ENCODE measurements at regions not wholly inside any gene's neighbourhood (a gene's known extent, or its start where the extent isn't known, plus 50 kb on each side); places are given as distances from the start of the nearest gene placed in this dataset.
"Not testable (repeated sequence)": the region's sequence is repeated elsewhere in the genome, so short reads cannot be mapped to it uniquely, and the experiment has no call there.

DNA sequence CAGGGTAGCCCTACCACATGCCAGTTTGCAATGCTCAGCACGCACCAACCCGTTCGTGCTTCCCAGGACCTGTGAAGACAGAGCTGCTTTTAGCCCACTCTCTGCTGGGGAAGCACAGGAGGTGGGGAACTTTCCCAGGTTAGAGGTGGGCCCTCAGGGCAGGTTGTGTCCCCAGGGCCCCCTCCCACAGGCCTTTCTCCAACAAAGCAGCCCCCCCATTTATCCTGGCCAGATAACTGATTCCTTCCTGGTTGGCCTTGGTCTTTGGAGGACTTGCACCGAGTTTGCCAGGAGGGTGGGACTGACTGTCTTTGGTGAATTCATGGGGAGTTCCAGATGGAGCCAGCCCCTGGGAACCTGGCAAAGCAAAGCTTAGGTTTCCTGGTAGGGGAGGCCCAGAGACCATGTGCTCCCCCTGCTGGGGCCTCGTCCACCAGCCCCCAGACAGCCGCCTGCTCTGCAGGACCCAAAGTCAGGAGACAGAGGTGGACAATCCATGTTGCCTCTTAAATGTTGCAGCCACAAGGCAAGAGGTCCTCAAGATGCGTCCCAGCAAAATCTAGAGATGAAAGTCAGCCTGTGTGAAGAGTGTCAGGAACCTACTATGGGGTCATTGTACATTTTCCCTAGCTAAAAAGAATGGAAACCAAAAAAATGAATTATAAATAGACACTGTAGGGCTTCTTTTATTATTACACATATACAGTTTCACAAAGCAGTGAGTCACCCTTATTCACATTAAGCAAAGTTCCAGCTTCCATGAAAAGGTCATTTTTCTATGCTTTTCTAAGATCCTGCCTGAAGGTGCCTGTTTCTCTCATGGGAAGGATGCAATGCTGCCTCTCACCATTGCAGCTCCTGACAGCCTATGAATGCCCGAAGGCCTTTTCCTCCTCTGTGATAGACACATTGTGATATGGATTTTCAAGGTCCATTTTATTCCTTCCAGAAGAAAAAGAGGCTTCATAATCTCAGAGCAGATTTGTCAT is 497.8 kb downstream of the PREX1 start:
- H3K27me3 ChIP-seq: peaks cover 0 to 5% (median 0%) of the 10 kb centered on the region in 4 donors
- no peaks in the 10 kb centered on the region for H3K9me3 ChIP-seq
- TF ChIP-seq, protein P1, sequence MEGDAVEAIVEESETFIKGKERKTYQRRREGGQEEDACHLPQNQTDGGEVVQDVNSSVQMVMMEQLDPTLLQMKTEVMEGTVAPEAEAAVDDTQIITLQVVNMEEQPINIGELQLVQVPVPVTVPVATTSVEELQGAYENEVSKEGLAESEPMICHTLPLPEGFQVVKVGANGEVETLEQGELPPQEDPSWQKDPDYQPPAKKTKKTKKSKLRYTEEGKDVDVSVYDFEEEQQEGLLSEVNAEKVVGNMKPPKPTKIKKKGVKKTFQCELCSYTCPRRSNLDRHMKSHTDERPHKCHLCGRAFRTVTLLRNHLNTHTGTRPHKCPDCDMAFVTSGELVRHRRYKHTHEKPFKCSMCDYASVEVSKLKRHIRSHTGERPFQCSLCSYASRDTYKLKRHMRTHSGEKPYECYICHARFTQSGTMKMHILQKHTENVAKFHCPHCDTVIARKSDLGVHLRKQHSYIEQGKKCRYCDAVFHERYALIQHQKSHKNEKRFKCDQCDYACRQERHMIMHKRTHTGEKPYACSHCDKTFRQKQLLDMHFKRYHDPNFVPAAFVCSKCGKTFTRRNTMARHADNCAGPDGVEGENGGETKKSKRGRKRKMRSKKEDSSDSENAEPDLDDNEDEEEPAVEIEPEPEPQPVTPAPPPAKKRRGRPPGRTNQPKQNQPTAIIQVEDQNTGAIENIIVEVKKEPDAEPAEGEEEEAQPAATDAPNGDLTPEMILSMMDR (IDR thresholded peaks at IDR 0.05): peak in 1 of 6 experiments; percentile 17
- no peak for TF ChIP-seq POLR2A (IDR thresholded peaks at IDR 0.05)
- no peak overlapping the region for H3K27ac ChIP-seq
- WGBS, 2 donors: 51 to 65% methylated on average over 5 of the region's 8 CpGs
- intact Hi-C loops (cut with DNase I): no loop called here
- H3K4me1 ChIP-seq: peaks cover 3 to 22% (median 3%) of the 10 kb centered on the region in 3 donors
- H3K4me3 ChIP-seq: no peak overlapping the region
- no peaks in the 10 kb centered on the region for H3K36me3 ChIP-seq
- no peak for DNase-seq

DNA sequence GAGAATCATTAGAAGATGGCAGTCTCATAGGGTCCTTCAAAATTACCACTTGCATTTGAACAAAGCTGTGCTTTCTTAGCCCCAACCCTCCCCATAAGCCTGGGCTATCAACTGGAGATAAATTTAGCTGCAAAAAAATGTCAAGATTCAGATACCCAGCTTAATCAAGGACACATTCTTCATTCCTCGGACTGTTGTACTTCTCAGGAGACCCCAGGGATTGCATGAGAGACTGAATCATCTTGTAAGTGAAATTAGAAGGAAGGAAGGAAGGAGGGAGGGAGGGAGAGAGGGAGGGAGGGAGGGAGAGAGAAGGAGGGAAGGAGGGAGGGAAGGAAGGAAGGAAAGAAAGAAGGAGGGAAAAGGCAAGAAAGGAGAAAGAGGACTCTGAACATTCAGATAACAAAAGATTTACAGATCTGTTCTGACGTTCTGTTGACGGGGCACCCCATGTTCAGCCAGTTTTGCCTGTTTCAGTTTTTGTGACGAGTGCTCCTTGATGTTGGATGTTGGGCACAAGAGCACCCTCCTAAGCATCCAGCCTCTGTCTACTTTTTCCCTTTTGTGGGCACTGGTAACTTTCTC is 498.7 kb downstream of the PREX1 start:
- DNase-seq: no peak
- H3K4me3 ChIP-seq: no peak overlapping the region
- H3K9me3 ChIP-seq: no peaks in the 10 kb centered on the region
- H3K4me1 ChIP-seq: peaks cover 3 to 22% (median 3%) of the 10 kb centered on the region in 3 donors
- H3K27ac ChIP-seq: no peak overlapping the region
- 28 to 46% methylated on average over 4 of the region's 4 CpGs for WGBS, 2 donors
- H3K27me3 ChIP-seq: peaks cover 0 to 5% (median 0%) of the 10 kb centered on the region in 4 donors
- no peak for TF ChIP-seq POLR2A (IDR thresholded peaks at IDR 0.05)
- TF ChIP-seq, protein P1 (IDR thresholded peaks at IDR 0.05): no peak
- intact Hi-C loops (cut with DNase I): no loop called here
- H3K36me3 ChIP-seq: no peaks in the 10 kb centered on the region

DNA sequence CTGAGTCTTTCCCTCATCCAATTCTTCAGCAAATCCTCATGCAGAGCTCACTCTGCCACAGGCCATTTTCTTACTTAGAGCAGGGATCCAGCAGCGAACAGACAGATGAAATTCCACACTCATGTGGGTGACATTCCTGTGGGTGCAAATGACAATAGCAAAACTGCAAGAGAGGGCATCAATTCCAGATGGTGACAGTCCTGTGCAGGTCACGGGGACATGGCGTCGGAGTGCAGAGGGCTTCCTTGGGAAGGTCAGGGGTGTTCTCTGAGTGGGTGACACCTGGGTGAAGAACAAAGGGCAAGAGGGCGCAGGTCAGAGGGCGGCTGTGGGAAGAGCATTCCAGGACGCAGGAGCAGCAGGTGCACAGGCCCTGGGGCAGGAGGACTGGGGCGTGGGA is 500.0 kb downstream of the PREX1 start:
- WGBS, 2 donors: 91 to 92% methylated on average over 7 of the region's 8 CpGs
- H3K27me3 ChIP-seq; H3K36me3 ChIP-seq; DNase-seq; H3K4me3 ChIP-seq; H3K9me3 ChIP-seq; H3K27ac ChIP-seq; intact Hi-C loops (cut with DNase I): not testable (repeated sequence)
- peaks cover 3 to 22% (median 3%) of the 10 kb centered on the region in 3 donors for H3K4me1 ChIP-seq

DNA sequence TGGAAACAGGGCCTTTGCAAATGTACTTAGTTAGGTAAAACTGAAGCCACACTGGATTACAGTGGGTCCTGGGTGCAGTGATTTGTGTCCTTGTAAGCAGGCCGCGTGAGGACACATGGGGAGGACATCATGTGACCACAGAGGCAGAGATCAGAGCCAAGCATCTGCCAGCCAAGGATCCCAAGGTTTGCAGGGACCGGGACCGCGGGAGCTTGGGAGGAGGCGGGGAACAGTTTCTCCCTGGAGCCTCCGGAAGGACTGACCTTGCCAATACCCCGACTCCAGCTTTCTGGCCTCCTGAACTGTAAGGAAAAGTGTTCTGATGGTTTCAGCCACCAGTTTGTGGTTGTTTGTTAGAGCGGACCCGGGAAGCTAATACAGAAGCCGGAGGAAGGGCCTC is 500.9 kb downstream of the PREX1 start:
- Histone ChIP-seq H3K4me3 (no peak overlapping the region), H3K27me3 (no peaks in the 10 kb centered on the region), H3K27ac (no peak overlapping the region), H3K9me3 (no peaks in the 10 kb centered on the region), H3K36me3 (no peaks in the 10 kb centered on the region), H3K4me1 (peaks cover 3 to 22% (median 3%) of the 10 kb centered on the region in 3 donors)
- intact Hi-C loops (cut with DNase I): no loop called here
- no peak for DNase-seq
- WGBS, 2 donors: 61 to 67% methylated on average over 6 to 11 of the region's 11 CpGs
- no peak for TF ChIP-seq POLR2A (IDR thresholded peaks at IDR 0.05)
- TF ChIP-seq, protein P1 (IDR thresholded peaks at IDR 0.05): no peak

DNA sequence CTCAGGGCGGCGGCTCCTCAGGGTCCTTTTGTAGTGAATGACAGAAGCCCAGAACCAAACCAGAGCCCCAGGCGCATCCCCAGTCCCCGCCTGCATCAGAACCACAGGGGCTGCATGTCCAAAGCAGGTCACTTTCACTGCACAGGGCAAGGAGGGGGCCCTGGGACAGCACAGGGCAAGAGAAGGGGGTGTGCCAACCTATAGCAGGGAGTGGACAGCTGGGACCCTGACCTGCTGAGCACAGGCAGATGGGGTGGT is 501.4 kb downstream of the PREX1 start:
- no peak for DNase-seq
- no CpG with 5 or more reads among the region's 4 CpGs for WGBS, 2 donors
- H3K4me3 ChIP-seq: no peak overlapping the region
- no peaks in the 10 kb centered on the region for H3K9me3 ChIP-seq
- H3K4me1 ChIP-seq: peaks cover 3 to 22% (median 3%) of the 10 kb centered on the region in 3 donors
- H3K36me3 ChIP-seq: no peaks in the 10 kb centered on the region
- H3K27me3 ChIP-seq: no peaks in the 10 kb centered on the region
- TF ChIP-seq POLR2A (IDR thresholded peaks at IDR 0.05): no peak
- TF ChIP-seq, protein P1 (IDR thresholded peaks at IDR 0.05): no peak
- intact Hi-C loops (cut with DNase I): no loop called here
- H3K27ac ChIP-seq: no peak overlapping the region

All from esophagus squamous epithelium (tissue), 5 donors.